Erythroblast (primary cell): ENCODE measurements at regions not wholly inside any gene's neighbourhood (a gene's known extent, or its start where the extent isn't known, plus 50 kb on each side); places are given as distances from the start of the nearest gene placed in this dataset.

ENCODE experiments used
- GATA1 ChIP-seq: IDR thresholded peaks from 2 replicates; pipeline ENCODE4 v1.6.1; 2011; ENCODE audit warnings: low read depth, mild to moderate bottlenecking, control low read depth, low read length, moderate library complexity
- POLR2A ChIP-seq: IDR thresholded peaks from 2 replicates; pipeline ENCODE4 v1.6.1; 2011; ENCODE audit warnings: mild to moderate bottlenecking, low read length

DNA sequence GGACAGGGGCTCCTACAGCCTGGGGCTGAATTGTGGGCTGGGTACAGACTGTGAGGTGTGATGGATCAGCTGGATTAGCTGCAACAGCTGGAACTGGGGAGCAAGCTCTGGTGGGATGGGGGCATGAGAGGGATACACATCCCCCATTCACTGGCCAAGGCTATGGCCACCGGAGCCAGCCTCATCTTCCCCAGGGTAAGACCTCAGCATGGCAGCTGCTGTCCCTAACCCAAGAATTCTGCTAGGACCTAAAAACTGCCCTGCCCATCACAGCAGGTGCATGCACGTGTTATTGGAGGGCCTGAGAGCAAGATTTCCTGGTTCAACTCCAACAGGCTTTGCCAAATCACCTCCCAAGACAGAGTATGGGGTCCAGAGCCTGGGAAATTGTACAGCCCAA, 258.6 kb upstream of the AGTR2 start:
- TF ChIP-seq POLR2A (no peak), GATA1 (no peak)
